CD4-positive, alpha-beta T cell treated with Interleukin-10 for 1 hour (primary cell): ENCODE measurements at regions not wholly inside any gene's neighbourhood (a gene's known extent, or its start where the extent isn't known, plus 50 kb on each side); places are given as distances from the start of the nearest gene placed in this dataset.
"Not testable (repeated sequence)": the region's sequence is repeated elsewhere in the genome, so short reads cannot be mapped to it uniquely, and the experiment has no call there.

Source experiments
- DNase-seq: peaks from one replicate; pipeline ENCODE4 v3.0.0-alpha.2; 2020

GRCh38 chr5:75837258-75837841 is 120.1 kb upstream of the POC5 start:
- DNase-seq, result no peak

GRCh38 chr5:75831561-75831960 is 114.3 kb upstream of the POC5 start:
- DNase-seq, result no peak

- no peak for DNase-seq
These were observed 110.8 kb upstream of the POC5 start for GRCh38 chr5:75828029-75828428.

GRCh38 chr5:75824323-75824722 is 107.1 kb upstream of the POC5 start:
- no peak for DNase-seq

GRCh38 chr5:75823811-75824210 is 106.6 kb upstream of the POC5 start:
- no peak for DNase-seq

- DNase-seq, result no peak
These were observed 101.4 kb upstream of the POC5 start for GRCh38 chr5:75818661-75819060.

- DNase-seq, result not testable (repeated sequence)
These were observed 82.5 kb upstream of the POC5 start for GRCh38 chr5:75799695-75800094.

GRCh38 chr5:75769338-75769737 is 52.1 kb upstream of the POC5 start:
- not testable (repeated sequence) for DNase-seq
